T-cell (primary cell): ENCODE measurements at regions not wholly inside any gene's neighbourhood (a gene's known extent, or its start where the extent isn't known, plus 50 kb on each side); places are given as distances from the start of the nearest gene placed in this dataset.
A peak's percentile ranks its signal among the peaks of the same experiment; 100 is the strongest.

ENCODE experiments used
- ATAC-seq, 4 experiments: fragments of 200-7000 bp in 3 of 4; fragments of 150-1000 bp in 1 of 4; cut with Tn5 transposase; replicated peaks in 1 of 4; 1 replicate in 3 of 4; 2 replicates in 1 of 4; pipeline ENCODE4 v1.10.0; 2021; ENCODE audit warnings: moderate library complexity in 3 of 4, mild to moderate bottlenecking in 2 of 4, moderate number of reproducible peaks in 1 of 4
- CTCF ChIA-PET, 2 donors: fragments of 300-600 bp; sonication (Branson Sonifier 250); formaldehyde crosslinking; loops; one replicate each; lab custom pipeline; 2022; ENCODE audit warnings: antibody characterized with exemption in 2 of 2; lab: Charles Lee
- POLR2A ChIA-PET, 2 donors: fragments of 300-600 bp; sonication (Branson Sonifier 250); formaldehyde crosslinking; loops; one replicate each; lab custom pipeline; 2022; ENCODE audit warnings: antibody characterized with exemption in 2 of 2; lab: Charles Lee
- DNase-seq, 35 experiments: peaks; one replicate each; pipeline versions ENCODE4 v3.0.0 to v3.0.0-alpha.2; 2013 to 2023
- H3K27ac ChIP-seq: one replicate; pipeline ENCODE4 v1.5.1; 2013; ENCODE audit warnings: low read length
- H3K27me3 ChIP-seq, 2 experiments: replicated peaks in 1 of 2; 1 replicate in 1 of 2; 2 replicates in 1 of 2; pipeline versions ENCODE4 v1.6.1 to v1.7.0; 2013; ENCODE audit warnings: low read length in 1 of 2, mixed read lengths in 1 of 2; ENCODE audit not compliant: control insufficient read depth in 2 of 2, insufficient read depth in 2 of 2; ENCODE audit errors: extremely low read depth in 1 of 2
- H3K36me3 ChIP-seq, 2 donors: 1 replicate in 1 of 2; 2 replicates in 1 of 2; pipeline versions ENCODE4 v1.6.1 to v1.7.0; 2013; ENCODE audit warnings: low read length in 1 of 2; ENCODE audit not compliant: control insufficient read depth in 2 of 2, insufficient read depth in 1 of 2; ENCODE audit errors: extremely low read depth in 1 of 2
- H3K4me1 ChIP-seq, 2 experiments: 1 replicate in 1 of 2; 2 replicates in 1 of 2; pipeline versions ENCODE4 v1.6.1 to v1.7.0; 2013; ENCODE audit warnings: low read length in 2 of 2, mixed read lengths in 1 of 2; ENCODE audit not compliant: insufficient read depth in 2 of 2, control insufficient read depth in 1 of 2; ENCODE audit errors: extremely low read depth in 1 of 2
- H3K4me3 ChIP-seq, 2 donors: 1 replicate in 1 of 2; 2 replicates in 1 of 2; pipeline versions ENCODE4 v1.5.1 to v1.7.0; 2013; ENCODE audit warnings: mild to moderate bottlenecking in 2 of 2, low read length in 1 of 2, moderate library complexity in 1 of 2; ENCODE audit not compliant: control insufficient read depth in 1 of 2; ENCODE audit errors: extremely low read depth in 1 of 2
- H3K9me3 ChIP-seq: 2 replicates; pipeline ENCODE4 v1.7.0; 2013
- H3K27ac Mint-ChIP-seq, 2 donors: one replicate each; pipeline ENCODE4 v1.8.0; 2020 to 2021; ENCODE audit warnings: mild to moderate bottlenecking in 2 of 2, mixed read lengths in 2 of 2
- H3K27me3 Mint-ChIP-seq, 2 donors: one replicate each; pipeline ENCODE4 v1.8.0; 2021 to 2022; ENCODE audit warnings: mixed read lengths in 2 of 2
- H3K36me3 Mint-ChIP-seq: one replicate; pipeline ENCODE4 v1.8.0; 2021; ENCODE audit warnings: mixed read lengths
- H3K4me1 Mint-ChIP-seq, 3 donors: one replicate each; pipeline ENCODE4 v1.8.0; 2020 to 2022; ENCODE audit warnings: mixed read lengths in 3 of 3, mild to moderate bottlenecking in 1 of 3
- H3K4me3 Mint-ChIP-seq, 3 donors: one replicate each; pipeline ENCODE4 v1.8.0; 2020 to 2022; ENCODE audit warnings: mild to moderate bottlenecking in 3 of 3, mixed read lengths in 3 of 3, moderate library complexity in 3 of 3
- H3K9me3 Mint-ChIP-seq, 3 donors: one replicate each; pipeline ENCODE4 v1.8.0; 2020 to 2022; ENCODE audit warnings: mixed read lengths in 3 of 3
- WGBS: methylation state at CpG from one replicate; pipeline ENCODE4 v1.1.5; 2013; ENCODE audit warnings: missing lambda C conversion rate; ENCODE audit not compliant: insufficient coverage; 5-methylcytosine and 5-hydroxymethylcytosine counted together

DNA sequence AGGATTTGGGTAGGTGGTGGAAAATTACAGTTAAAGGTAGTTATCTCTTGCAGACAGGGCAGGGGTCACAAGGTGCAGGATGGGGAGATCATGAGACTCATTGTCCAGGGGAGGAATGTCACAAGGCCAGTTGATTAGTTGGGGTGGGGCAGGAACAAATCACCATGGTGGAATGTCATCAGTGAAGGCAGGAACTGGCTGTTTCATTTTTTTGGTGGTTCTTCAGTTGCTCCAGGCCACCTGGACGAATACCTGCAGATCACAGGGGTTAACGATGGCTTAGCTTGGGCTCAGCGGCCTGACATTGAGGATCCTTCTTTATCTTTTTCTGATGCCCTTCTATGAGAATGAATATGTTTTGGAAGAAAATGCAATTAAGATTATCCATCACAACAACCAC is 87.1 kb downstream of the KPNA2 start:
- H3K27ac ChIP-seq, result no peak overlapping the region
- ChIA-PET POLR2A (no interaction called here), CTCF (no interaction called here)
- peaks cover 0 to 5% (median 0%) of the 10 kb centered on the region in 3 donors for H3K9me3 Mint-ChIP-seq
- H3K27me3 ChIP-seq, result no peaks in the 10 kb centered on the region
- peaks cover 0 to 9% of the 10 kb centered on the region in 2 experiments for H3K4me1 ChIP-seq
- no peak for DNase-seq
- WGBS, result 80% methylated on average over 1 of the region's 3 CpGs
- H3K36me3 Mint-ChIP-seq, result peaks cover 58% of the 10 kb centered on the region
- H3K27me3 Mint-ChIP-seq, result no peaks in the 10 kb centered on the region
- no peak for ATAC-seq
- H3K4me1 Mint-ChIP-seq, result peaks cover 17 to 24% (median 19%) of the 10 kb centered on the region in 3 donors
- H3K4me3 Mint-ChIP-seq, result no peak overlapping the region
- peaks cover 0 to 37% of the 10 kb centered on the region in 2 donors for H3K36me3 ChIP-seq
- H3K9me3 ChIP-seq, result no peaks in the 10 kb centered on the region
- peak overlapping the region; percentile 2 to 28 for H3K27ac Mint-ChIP-seq
- H3K4me3 ChIP-seq, result no peak overlapping the region

- CTCF ChIA-PET, result no interaction called here
- no peaks in the 10 kb centered on the region for H3K27me3 ChIP-seq
- Mint-ChIP-seq H3K4me3 (no peak overlapping the region), H3K27me3 (no peaks in the 10 kb centered on the region), H3K9me3 (peaks cover 0 to 5% (median 0%) of the 10 kb centered on the region in 3 donors), H3K4me1 (peaks cover 14 to 31% (median 19%) of the 10 kb centered on the region in 3 donors), H3K27ac (peak overlapping the region; percentile 11 to 17), H3K36me3 (peaks cover 54% of the 10 kb centered on the region)
- ATAC-seq (no peak), DNase-seq (no peak)
- H3K4me3 ChIP-seq, result no peak overlapping the region
- H3K9me3 ChIP-seq, result no peaks in the 10 kb centered on the region
- POLR2A ChIA-PET, result interaction anchor here in 1 of 2 donors (0.6 kb wide), 1 partner anchor 9 kb away, joined by 4 read pairs; no protein-coding TSS in a partner anchor
- H3K4me1 ChIP-seq, result peaks cover 0 to 9% of the 10 kb centered on the region in 2 experiments
- no peak overlapping the region for H3K27ac ChIP-seq
- WGBS, result 100% methylated on average over 1 of the region's 6 CpGs
- H3K36me3 ChIP-seq, result peaks cover 3 to 32% of the 10 kb centered on the region in 2 donors
Measured at GRCh38 chr17:68125111-68125870, 89.8 kb downstream of the KPNA2 start.

DNA sequence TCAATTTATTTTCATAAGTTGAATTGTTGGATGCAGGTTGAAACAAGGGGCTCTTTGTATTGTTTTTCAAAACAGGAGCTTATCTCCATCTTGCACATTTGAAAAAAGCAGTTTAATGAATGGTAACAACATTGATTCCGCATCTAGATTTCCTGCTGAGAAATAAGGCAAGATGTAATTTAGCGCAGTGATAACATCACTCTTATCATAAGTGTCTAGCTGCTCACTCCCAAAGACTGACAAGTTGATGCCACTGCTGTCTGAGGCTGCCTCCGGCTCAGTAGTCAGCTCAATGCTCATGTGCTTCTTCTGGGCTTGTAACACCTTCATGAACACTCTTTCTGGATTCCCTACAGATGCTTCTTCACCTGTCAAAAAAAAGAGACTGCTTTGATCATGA is 92.4 kb downstream of the KPNA2 start:
- Histone ChIP-seq H3K4me3 (no peak overlapping the region), H3K9me3 (no peaks in the 10 kb centered on the region), H3K4me1 (peaks cover 0 to 9% of the 10 kb centered on the region in 2 experiments), H3K27me3 (no peaks in the 10 kb centered on the region), H3K36me3 (peaks cover 3 to 30% of the 10 kb centered on the region in 2 donors), H3K27ac (no peak overlapping the region)
- peaks cover 44% of the 10 kb centered on the region for H3K36me3 Mint-ChIP-seq
- no peaks in the 10 kb centered on the region for H3K9me3 Mint-ChIP-seq
- no peak overlapping the region for H3K4me3 Mint-ChIP-seq
- DNase-seq (no peak), ATAC-seq (no peak)
- no peaks in the 10 kb centered on the region for H3K27me3 Mint-ChIP-seq
- peaks cover 14 to 23% (median 19%) of the 10 kb centered on the region in 3 donors for H3K4me1 Mint-ChIP-seq
- ChIA-PET CTCF (no interaction called here), POLR2A (no interaction called here)
- H3K27ac Mint-ChIP-seq, result no peak overlapping the region
- 96% methylated on average over 2 of the region's 3 CpGs for WGBS

- H3K4me1 Mint-ChIP-seq, result peaks cover 0 to 9% (median under 1%) of the 10 kb centered on the region in 3 donors
- H3K4me3 Mint-ChIP-seq, result no peak overlapping the region
- ChIA-PET POLR2A (no interaction called here), CTCF (no interaction called here)
- DNase-seq (no peak), ATAC-seq (no peak)
- H3K4me1 ChIP-seq, result peaks cover 0 to 3% of the 10 kb centered on the region in 2 experiments
- no peaks in the 10 kb centered on the region for H3K27me3 Mint-ChIP-seq
- no peak overlapping the region for H3K4me3 ChIP-seq
- 86% methylated on average over 1 of the region's 1 CpG for WGBS
- H3K27me3 ChIP-seq, result no peaks in the 10 kb centered on the region
- H3K36me3 Mint-ChIP-seq, result peaks cover 37% of the 10 kb centered on the region
- H3K27ac ChIP-seq, result no peak overlapping the region
- peaks cover 3 to 28% of the 10 kb centered on the region in 2 donors for H3K36me3 ChIP-seq
- H3K9me3 Mint-ChIP-seq, result no peaks in the 10 kb centered on the region
- no peak overlapping the region for H3K27ac Mint-ChIP-seq
- no peaks in the 10 kb centered on the region for H3K9me3 ChIP-seq
Measured at GRCh38 chr17:68131456-68131855, 95.9 kb downstream of the KPNA2 start.

DNA sequence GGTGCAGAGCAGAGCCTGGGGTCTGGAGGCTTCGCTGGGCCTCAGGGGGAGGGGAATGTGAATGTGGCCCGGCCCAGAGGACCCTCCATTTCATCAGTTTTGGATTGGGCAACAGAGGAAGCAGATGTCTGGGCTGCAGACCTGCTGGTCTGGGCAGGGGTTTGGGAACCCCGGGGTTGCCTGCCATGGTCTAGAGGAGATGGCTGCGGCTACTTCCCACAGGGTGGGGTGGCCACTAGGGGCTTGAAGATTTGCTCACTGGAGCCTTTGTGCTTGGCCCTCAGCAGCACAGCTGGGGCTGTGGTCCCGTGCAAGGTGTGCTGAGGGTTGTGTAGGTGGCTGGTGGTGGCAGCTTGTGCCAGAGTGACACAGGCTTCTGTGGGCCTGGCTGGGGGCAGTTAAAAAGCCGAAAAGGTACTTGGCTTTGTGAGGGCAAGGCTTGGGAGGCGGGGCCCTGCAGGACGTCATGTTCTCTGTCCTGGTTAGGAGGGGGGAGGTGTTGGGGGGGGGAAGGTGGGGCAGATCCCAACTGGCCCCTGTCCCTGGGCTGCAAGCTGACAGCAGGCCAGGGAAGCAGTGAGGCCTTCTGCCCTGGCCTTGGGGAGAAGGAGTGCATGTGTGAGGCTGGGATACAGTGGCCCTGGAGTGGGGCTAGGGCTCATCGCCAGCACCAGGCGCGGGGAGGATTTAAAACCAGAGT is 98.0 kb downstream of the KPNA2 start:
- POLR2A ChIA-PET, result no interaction called here
- no peak overlapping the region for H3K27ac ChIP-seq
- H3K9me3 Mint-ChIP-seq, result no peaks in the 10 kb centered on the region
- peaks cover 2 to 21% of the 10 kb centered on the region in 2 donors for H3K36me3 ChIP-seq
- ATAC-seq (no peak), DNase-seq (no peak)
- H3K9me3 ChIP-seq, result no peaks in the 10 kb centered on the region
- H3K36me3 Mint-ChIP-seq, result peaks cover 24% of the 10 kb centered on the region
- no peak overlapping the region for H3K4me3 ChIP-seq
- H3K4me3 Mint-ChIP-seq, result no peak overlapping the region
- H3K4me1 ChIP-seq, result peaks cover 0 to 3% of the 10 kb centered on the region in 2 experiments
- WGBS, result 87% methylated on average over 10 of the region's 11 CpGs
- H3K27ac Mint-ChIP-seq, result no peak overlapping the region
- H3K4me1 Mint-ChIP-seq, result no peaks in the 10 kb centered on the region
- H3K27me3 ChIP-seq, result no peaks in the 10 kb centered on the region
- CTCF ChIA-PET, result no interaction called here
- no peaks in the 10 kb centered on the region for H3K27me3 Mint-ChIP-seq

DNA sequence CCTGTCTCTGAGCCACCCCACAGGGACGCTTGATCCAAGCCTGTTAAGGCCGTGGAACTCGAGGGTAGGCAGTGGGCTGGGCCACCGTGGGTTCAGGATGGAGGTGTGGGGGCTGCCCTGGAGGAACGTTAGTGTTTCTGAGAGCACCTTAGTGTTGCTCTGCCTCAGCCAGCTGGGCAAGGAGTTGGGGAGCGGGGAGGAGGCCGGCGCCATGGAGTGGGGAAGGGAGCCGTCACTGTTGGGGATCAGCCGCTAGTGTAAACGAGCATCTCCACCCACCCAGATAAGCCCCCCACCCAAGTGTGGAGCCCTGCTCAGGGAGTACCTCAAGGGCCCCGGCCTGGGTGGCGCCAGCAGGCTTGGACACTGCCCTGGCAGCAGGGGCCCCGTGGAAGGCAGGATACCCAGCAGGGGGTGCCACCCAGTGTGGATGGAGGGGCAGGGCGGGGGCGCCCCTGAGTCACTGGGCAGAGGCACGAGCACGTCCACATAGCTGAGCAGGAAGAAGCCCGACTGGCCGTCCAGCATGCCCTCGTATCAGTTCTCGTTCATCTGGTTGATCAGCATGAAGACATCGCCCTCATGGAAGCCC is 98.6 kb downstream of the KPNA2 start:
- ChIA-PET CTCF (no interaction called here), POLR2A (interaction anchor here in 1 of 2 donors (0.6 kb wide), 1 partner anchor 9 kb away, joined by 4 read pairs; no protein-coding TSS in a partner anchor)
- H3K4me1 Mint-ChIP-seq, result no peaks in the 10 kb centered on the region
- H3K9me3 Mint-ChIP-seq, result no peaks in the 10 kb centered on the region
- H3K4me1 ChIP-seq, result peaks cover 0 to 3% of the 10 kb centered on the region in 2 experiments
- peaks cover 17% of the 10 kb centered on the region for H3K36me3 Mint-ChIP-seq
- WGBS, result 88% methylated on average over 16 of the region's 23 CpGs
- peaks cover 0 to 16% of the 10 kb centered on the region in 2 donors for H3K36me3 ChIP-seq
- no peak for DNase-seq
- H3K4me3 ChIP-seq, result no peak overlapping the region
- no peak for ATAC-seq
- H3K9me3 ChIP-seq, result no peaks in the 10 kb centered on the region
- no peak overlapping the region for H3K27ac ChIP-seq
- no peak overlapping the region for H3K4me3 Mint-ChIP-seq
- no peak overlapping the region for H3K27ac Mint-ChIP-seq
- H3K27me3 Mint-ChIP-seq, result no peaks in the 10 kb centered on the region
- no peaks in the 10 kb centered on the region for H3K27me3 ChIP-seq
